GM18498 (cell line): ENCODE measurements at regions not wholly inside any gene's neighbourhood (a gene's known extent, or its start where the extent isn't known, plus 50 kb on each side); places are given as distances from the start of the nearest gene placed in this dataset.

ENCODE experiments used
- ATAC-seq: cut with Tn5 transposase; IDR thresholded peaks from one replicate; pipeline ENCODE4 v1.9.1; 2021; ENCODE audit warnings: mild to moderate bottlenecking, moderate library complexity; ENCODE audit not compliant: unreplicated experiment

- no peak for ATAC-seq
Observed at GRCh38 chr2:120424274-120424796, 78.4 kb downstream of the INHBB start.

GRCh38 chr2:120425014-120425413 is 79.1 kb downstream of the INHBB start:
- no peak for ATAC-seq

DNA sequence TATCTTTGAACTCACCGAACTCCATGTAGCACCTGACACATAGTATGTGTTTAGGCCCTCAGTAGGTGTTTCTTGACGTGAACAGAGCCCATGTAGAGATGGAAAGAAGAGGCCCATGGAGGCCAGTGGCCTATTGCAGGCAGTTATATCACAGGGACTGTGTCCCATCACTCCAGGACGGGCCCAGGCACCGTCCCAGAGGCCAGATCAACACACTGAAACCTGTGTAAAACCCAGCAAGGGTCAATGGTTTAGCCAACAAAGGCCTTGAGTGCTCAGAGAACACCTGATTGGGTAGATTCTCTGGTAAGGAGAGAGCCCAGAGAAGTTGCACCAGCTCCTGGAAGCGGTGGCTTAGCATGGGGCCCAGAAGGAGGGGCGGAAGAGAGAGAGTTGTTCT is 82.8 kb downstream of the INHBB start:
- no peak for ATAC-seq

- no peak for ATAC-seq
Observed at GRCh38 chr2:120429586-120430500, 83.9 kb downstream of the INHBB start.

DNA sequence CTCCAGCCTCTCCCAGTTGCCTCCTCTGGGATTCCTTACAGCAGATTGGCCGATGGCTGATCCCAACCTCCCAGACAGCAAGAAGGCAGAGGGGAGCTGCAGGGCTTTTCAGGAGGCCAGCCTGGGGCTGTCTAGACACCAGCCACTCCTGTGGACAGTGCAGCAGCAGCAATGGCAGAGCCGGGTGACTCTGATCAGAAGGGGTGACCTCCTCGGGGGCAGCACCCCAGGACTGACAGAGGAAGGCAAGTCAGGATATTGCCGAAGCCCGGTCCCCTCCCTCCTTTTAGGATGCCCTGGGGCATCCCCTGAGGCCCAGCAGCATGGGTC is 84.5 kb downstream of the INHBB start:
- ATAC-seq = no peak

DNA sequence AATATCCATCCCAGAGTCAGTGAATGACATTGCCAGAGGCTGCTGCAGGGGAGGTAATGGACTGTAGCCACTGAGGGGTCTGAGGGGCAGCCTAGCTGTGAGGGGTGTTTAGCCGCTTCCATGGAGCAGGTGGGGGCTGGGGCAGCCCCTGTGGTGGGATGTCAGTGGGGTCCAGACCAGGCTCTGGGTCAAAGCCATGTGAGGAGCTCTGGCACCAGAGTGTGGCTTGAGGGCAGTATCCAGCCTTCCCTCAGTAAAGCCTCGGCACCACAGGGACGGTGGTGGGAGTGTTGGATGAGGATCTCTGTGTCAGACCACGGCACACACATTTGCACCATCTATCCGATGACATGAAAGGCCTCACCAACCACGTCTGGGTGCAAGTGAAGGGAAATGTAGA is 85.0 kb downstream of the INHBB start:
- no peak for ATAC-seq

- no peak for ATAC-seq
Observed at GRCh38 chr2:120431386-120432292, 85.7 kb downstream of the INHBB start.

- ATAC-seq = no peak
Observed at GRCh38 chr2:120432293-120432975, 86.5 kb downstream of the INHBB start.

DNA sequence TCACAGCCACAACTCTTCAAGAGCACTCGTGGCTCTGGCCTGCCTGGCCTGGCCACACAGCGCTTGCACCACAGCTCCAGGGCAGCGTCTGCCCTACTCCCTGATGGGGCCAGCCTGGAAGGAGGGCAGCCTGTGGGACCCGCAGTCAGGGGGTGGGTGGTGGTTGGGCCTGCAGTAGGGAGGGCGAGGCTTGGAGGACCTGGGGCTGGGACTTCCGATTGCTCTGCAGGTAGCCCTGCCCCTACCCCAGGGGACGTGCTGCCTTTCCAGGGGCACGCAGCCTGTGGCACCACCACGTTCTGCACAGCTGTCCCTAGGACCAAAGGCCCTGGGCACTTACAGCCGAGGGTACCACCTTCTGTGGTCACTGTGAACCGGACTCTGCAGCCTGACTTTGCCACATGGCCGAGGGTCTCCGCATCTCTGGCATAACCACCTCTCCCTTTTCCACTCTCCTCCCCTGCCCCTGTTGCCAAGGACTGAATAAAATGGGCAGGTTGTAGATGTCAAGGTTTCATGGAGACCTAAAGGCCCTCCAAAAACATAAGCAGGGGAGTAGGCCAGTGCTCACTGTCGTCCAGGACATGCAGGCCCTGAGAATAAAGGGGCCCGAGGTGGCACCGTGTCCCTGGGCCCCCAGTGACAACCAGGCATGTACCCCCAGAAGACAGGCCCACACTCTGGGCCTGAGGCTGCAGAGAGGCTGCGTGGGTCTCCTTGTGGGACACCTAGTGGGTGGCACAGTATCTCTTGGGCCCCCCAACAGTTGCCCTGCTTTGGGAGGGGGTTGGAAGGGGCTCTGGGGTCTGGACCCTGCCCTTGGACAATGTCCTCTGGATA is 87.3 kb downstream of the INHBB start:
- no peak for ATAC-seq

- no peak for ATAC-seq
Observed at GRCh38 chr2:120433816-120434290, 87.9 kb downstream of the INHBB start.

- no peak for ATAC-seq
Observed at GRCh38 chr2:120434492-120435308, 88.8 kb downstream of the INHBB start.

DNA sequence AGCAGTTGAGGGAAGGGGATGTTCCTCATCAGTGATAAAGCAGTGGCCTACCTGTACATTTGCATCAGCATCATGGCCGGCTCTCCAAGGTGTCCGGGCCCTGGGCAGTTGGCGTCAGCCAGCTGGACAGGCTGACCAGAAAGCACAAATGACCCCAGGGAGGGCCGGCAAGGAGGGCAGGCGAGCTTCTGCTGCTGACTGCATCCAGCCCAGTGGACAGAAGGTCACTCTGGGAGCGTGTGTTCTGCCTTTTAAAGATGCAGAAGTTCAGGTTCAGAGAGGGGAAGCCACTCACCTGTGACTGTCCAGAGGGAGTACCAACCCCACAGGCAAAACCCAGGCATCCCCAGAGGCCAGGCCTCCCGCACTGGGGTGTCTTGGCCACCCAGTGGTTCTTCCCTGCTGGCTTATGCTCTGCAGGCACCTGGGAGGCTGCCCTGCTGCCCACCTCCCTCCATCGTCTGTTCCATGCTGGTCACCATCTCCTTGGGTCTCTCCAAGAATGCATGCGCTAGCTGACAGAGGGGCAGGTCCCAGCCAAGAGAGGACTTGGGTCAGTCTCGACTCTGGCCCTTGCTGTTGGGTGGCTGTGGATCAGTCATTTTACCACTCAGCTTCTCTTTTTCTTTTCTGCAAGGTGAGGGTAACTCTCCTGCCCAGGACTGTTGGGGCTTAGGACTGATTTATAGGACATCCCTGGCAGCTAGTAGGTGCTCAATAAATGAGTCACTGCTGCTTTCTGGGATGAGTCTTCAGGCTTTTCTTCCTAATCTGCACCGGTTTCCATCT is 89.9 kb downstream of the INHBB start:
- ATAC-seq = no peak

DNA sequence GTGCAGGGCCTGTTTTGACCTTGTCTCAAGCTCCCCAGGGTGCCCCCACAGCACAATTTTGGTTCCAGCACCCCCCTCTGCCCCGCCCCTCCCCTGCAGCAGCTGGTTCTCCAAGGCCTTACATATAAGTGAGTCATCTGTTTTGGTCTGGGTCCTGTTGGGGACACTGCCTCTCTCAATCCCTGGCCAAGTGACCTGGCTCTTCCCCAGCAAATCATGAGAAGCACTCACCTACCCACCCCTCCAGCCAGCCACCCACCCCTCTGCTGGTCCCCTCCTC is 90.5 kb downstream of the INHBB start:
- no peak for ATAC-seq

DNA sequence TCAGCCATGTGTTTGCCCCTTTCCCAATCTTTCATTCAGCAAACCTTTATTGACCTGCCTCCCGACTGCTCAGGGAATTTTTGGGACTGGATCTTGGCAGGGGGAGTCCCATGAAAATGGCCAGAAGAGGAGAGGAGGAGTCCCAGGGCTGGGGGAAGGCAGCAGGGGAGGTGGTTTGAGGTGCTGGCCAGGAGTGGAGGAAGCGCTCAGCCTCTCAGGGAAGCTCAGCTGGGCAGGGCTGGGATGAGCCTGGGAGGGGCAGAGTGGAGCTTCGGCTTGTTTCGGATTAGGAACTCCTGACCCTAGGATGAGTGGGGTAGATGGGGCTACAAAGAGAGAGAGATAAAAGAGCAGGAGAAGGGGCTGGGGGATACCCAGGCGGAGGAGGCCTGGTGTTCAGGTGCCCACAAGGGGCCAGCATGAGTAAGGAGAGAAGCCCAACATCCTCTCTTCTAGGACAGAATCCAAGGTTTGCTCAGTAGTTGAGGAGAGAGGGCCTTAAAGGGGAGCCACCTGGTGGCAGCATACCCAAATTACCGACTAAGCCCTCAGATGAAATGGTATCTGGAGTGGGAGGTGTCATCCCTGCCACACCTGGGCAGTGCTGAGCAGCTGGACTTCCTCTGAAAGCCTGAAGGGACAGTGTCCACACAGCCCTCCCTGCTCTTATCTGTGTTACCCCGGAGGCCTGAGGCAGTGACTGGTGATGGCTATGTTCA is 91.1 kb downstream of the INHBB start:
- ATAC-seq = no peak

DNA sequence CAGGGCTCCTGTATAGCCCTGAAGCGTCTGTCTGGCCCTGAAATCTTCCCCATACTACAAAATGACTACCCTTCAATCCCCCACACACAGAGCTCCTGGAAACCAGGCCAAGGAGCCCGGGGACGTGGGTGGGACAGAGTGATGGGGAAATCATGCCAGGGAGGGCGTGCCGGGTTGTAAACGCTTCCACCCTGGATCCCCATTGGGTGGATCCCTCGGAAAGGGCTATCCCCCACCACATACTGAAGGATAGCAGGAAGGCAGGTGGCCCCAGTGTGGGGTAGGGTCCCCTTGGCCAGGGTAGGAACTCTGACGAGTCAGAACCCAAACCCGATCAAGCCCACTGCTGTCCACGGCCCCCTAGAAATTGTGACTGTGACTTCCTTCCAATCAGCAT is 91.7 kb downstream of the INHBB start:
- ATAC-seq = no peak

GRCh38 chr2:120438301-120439066 is 92.5 kb downstream of the INHBB start:
- ATAC-seq = no peak

DNA sequence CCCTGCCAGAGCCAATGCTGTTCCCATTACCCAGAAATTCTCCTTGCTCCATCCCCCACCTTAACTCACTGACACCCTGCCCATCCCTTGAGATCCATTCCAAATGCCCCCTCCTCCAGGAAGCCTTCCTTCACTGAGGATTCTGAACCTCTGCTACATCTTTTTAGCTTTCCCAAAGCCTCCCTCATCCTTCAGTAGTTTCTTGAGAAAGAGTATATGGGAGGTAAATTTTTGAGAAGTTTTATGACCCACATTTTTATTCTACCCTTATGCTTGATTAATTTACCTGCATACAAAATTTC is 93.1 kb downstream of the INHBB start:
- ATAC-seq = no peak
